GM12864 (cell line): ENCODE measurements at regions not wholly inside any gene's neighbourhood (a gene's known extent, or its start where the extent isn't known, plus 50 kb on each side); places are given as distances from the start of the nearest gene placed in this dataset.

Experiments
- DNase-seq: peaks from one replicate; pipeline ENCODE4 v3.0.0-alpha.2; 2011; ENCODE audit warnings: low read depth
- H3K4me3 ChIP-seq: 2 replicates; pipeline ENCODE4 v1.5.1; 2011; ENCODE audit warnings: mild to moderate bottlenecking, low read depth, low read length, control low read depth
- TF ChIP-seq, protein P1 (sequence below): IDR thresholded peaks from 2 replicates; pipeline ENCODE4 v1.5.1; 2011; ENCODE audit warnings: low read depth, mild to moderate bottlenecking, moderate library complexity, low read length, control low read depth, inconsistent platforms; ENCODE audit errors: missing control alignments

DNA sequence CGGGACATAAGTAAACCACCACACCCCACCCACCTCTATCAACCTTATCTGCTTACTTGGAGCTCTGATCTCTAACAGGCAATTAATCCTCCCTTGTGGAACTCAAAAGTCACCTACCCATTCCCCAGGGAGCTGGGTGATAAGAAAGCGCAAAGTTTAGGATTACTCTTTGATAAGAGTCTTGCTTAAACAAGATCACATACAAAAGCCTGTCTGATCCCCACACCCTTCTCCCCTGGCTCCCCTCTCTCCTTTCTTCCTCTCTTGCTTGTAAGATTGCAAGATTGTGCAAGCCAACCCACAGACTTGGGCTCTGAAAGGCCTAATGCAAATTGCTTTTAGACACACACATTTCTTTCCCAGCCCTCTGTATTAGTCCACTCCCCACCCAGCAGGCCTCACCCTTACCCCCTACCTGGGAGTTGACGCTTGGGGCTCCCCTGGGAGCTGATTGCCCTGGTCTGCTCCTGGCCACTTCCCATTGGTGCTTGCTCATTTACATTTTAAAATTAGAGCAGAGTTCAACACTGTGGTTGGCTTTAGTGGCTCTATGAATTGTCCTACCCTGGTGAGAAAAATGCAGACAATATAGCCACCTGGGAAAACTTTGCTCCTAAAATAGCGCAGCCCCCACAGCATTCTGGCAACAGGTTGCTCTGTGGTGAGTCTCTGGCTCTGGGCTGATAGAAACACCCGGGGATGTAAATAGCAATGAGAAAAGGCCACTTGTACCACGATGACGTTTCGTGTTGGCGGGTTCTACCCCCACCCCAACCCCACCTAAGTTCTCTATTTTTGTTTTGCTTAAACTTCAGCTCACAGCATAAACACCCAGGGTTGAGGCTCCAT is 58.9 kb upstream of the EPCAM start:
- DNase-seq, result peak; percentile 98
- TF ChIP-seq, protein P1, sequence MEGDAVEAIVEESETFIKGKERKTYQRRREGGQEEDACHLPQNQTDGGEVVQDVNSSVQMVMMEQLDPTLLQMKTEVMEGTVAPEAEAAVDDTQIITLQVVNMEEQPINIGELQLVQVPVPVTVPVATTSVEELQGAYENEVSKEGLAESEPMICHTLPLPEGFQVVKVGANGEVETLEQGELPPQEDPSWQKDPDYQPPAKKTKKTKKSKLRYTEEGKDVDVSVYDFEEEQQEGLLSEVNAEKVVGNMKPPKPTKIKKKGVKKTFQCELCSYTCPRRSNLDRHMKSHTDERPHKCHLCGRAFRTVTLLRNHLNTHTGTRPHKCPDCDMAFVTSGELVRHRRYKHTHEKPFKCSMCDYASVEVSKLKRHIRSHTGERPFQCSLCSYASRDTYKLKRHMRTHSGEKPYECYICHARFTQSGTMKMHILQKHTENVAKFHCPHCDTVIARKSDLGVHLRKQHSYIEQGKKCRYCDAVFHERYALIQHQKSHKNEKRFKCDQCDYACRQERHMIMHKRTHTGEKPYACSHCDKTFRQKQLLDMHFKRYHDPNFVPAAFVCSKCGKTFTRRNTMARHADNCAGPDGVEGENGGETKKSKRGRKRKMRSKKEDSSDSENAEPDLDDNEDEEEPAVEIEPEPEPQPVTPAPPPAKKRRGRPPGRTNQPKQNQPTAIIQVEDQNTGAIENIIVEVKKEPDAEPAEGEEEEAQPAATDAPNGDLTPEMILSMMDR, result no peak
- H3K4me3 ChIP-seq, result peak overlapping the region; percentile 23

DNA sequence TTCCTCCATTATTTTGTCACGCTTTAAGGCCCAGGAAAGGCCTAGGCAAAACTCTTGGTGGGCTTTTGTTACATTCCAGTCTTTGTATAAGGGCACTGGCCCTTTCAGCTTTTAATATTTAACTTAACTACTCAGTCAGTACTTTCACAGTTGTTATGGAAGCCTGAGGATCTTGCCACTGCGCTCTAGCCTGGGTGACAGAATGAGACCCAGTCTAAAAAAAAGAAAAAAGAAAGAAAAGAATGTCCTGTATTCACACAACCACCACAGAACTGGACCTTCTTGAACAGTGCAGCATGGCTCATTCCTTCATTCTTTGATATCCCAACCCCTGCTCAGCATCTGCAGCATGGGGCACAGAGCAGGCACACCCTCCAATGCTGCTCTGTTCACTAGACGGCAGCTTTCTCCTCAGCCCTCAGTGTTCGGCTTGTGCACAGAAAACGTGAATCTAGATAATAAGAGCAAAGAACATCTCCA is 59.6 kb upstream of the EPCAM start:
- DNase-seq, result no peak
- peak overlapping the region; percentile 23 for H3K4me3 ChIP-seq
- TF ChIP-seq, protein P1, result no peak

- TF ChIP-seq, protein P1, result no peak
Measured at GRCh38 chr2:47307066-47307465, 62.0 kb upstream of the EPCAM start.

DNA sequence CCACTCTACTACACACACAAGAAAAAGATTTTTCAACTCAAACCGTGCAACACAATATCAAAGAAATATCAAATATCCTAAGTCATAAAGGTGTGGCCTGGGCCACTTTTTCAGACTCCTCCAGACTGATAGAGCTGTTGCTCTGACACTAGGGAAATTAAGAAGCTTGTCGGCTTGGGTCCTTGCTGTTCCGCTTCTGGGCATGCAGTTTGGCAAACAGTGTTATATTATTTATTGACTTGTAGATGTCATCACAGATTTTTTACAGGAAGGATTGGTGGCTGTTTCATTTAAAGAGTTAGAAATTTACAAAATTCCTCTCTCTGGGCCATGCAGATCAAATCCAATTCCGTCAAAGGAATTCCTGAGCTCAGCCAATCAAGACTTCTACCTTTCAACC is 64.5 kb upstream of the EPCAM start:
- no peak for DNase-seq
- TF ChIP-seq, protein P1, result no peak
- no peak overlapping the region for H3K4me3 ChIP-seq

More at GRCh38 chr2:47307066-47307465, 62.0 kb upstream of the EPCAM start:
- no peak for DNase-seq
- no peak overlapping the region for H3K4me3 ChIP-seq

GRCh38 chr2:47303341-47304148 is 65.6 kb upstream of the EPCAM start:
- DNase-seq, result no peak
- no peak overlapping the region for H3K4me3 ChIP-seq
- TF ChIP-seq, protein P1, result no peak

DNA sequence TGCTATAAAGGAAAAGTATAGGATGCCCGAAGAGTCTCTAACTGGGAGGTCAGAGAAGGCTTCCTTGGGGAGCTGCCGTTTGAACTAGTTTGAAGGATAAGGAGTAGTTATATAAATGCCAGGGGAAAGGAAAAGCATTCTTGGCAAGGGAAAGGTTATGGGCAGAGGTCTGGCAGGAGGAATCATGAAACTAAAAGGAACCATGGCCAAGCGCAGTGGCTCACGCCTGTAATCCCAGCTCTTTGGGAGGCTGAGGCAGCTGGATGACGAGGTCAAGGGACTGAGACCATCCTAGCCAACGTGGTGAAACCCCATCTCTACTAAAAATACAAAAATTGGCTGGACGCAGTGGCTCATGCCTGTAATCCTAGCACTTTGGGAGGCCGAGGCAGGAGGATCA is 66.8 kb upstream of the EPCAM start:
- H3K4me3 ChIP-seq, result no peak overlapping the region
- no peak for DNase-seq
- TF ChIP-seq, protein P1, result no peak
